ENCODE measurements at regions not wholly inside any gene's neighbourhood (a gene's known extent, or its start where the extent isn't known, plus 50 kb on each side); places are given as distances from the start of the nearest gene placed in this dataset.

DNA sequence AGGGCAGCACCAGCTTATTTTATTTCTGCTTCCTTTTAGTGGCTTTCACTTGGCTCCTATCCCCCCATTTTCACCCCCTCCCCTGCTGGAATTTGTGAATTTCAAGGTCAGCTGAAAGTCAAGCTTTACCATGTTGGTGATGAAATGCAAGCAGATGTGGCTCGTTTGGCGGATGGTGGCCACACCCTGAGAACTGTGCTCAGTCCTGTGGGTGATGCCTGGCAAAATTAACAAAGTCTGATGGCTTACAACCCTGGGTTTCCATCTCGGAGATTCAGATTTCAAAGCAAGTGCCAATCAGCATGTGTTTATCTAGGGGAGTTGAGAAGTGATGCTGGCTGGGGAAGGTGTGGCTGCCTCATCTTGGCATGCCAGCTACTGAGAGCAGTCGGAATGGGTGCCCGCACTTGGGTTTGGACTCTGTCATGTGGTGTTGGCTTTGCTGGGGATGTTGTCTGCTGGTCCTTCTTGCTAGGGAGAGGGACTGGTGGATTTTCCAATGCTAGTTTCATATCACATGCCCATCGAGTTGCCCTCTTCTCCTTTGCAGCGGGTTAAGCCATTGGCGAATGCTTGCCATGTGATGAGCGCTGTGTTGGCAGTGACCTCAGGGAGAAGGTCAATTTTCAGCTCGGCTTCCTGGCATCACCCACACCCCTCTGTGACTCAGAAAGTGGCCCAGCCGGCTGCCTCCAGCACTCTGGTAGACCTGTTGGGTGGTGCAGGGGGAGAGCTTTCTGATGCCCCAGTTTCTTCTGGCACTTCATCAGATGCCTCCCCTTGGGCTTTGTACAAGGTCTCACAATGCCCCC is 77.0 kb upstream of the PITX1 start:
- TF ChIP-seq, protein P1, sequence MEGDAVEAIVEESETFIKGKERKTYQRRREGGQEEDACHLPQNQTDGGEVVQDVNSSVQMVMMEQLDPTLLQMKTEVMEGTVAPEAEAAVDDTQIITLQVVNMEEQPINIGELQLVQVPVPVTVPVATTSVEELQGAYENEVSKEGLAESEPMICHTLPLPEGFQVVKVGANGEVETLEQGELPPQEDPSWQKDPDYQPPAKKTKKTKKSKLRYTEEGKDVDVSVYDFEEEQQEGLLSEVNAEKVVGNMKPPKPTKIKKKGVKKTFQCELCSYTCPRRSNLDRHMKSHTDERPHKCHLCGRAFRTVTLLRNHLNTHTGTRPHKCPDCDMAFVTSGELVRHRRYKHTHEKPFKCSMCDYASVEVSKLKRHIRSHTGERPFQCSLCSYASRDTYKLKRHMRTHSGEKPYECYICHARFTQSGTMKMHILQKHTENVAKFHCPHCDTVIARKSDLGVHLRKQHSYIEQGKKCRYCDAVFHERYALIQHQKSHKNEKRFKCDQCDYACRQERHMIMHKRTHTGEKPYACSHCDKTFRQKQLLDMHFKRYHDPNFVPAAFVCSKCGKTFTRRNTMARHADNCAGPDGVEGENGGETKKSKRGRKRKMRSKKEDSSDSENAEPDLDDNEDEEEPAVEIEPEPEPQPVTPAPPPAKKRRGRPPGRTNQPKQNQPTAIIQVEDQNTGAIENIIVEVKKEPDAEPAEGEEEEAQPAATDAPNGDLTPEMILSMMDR (IDR thresholded peaks at IDR 0.05): no peak
- no peak for TF ChIP-seq POLR2A (IDR thresholded peaks at IDR 0.05)

Data from testis (tissue), 2 donors.